HG03135 (cell line): ENCODE measurements at regions not wholly inside any gene's neighbourhood (a gene's known extent, or its start where the extent isn't known, plus 50 kb on each side); places are given as distances from the start of the nearest gene placed in this dataset.
A peak's percentile ranks its signal among the peaks of the same experiment; 100 is the strongest.
"Not testable (repeated sequence)": the region's sequence is repeated elsewhere in the genome, so short reads cannot be mapped to it uniquely, and the experiment has no call there.

Experiments
- ATAC-seq: cut with Tn5 transposase; IDR thresholded peaks from one replicate; pipeline ENCODE4 v1.9.1; 2021; ENCODE audit warnings: mild to moderate bottlenecking, moderate library complexity; ENCODE audit not compliant: unreplicated experiment

- ATAC-seq: no peak
These were observed 151.6 kb upstream of the ZNF337 start for GRCh38 chr20:25848222-25848621.

- ATAC-seq: not testable (repeated sequence)
These were observed 148.0 kb upstream of the ZNF337 start for GRCh38 chr20:25844640-25845039.

- not testable (repeated sequence) for ATAC-seq
These were observed 116.9 kb upstream of the ZNF337 start for GRCh38 chr20:25813511-25813910.

- ATAC-seq: not testable (repeated sequence)
These were observed 101.7 kb upstream of the ZNF337 start for GRCh38 chr20:25798174-25798993.

- ATAC-seq: not testable (repeated sequence)
These were observed 100.4 kb upstream of the ZNF337 start for GRCh38 chr20:25797062-25797461.

- not testable (repeated sequence) for ATAC-seq
These were observed 80.6 kb upstream of the ZNF337 start for GRCh38 chr20:25777241-25777640.

GRCh38 chr20:25774711-25775110 is 78.1 kb upstream of the ZNF337 start:
- ATAC-seq: not testable (repeated sequence)

GRCh38 chr20:25774203-25774602 is 77.5 kb upstream of the ZNF337 start:
- ATAC-seq: not testable (repeated sequence)

GRCh38 chr20:25772437-25772836 is 75.8 kb upstream of the ZNF337 start:
- ATAC-seq: not testable (repeated sequence)

- not testable (repeated sequence) for ATAC-seq
These were observed 75.2 kb upstream of the ZNF337 start for GRCh38 chr20:25771818-25772217.

- ATAC-seq: no peak
These were observed 64.9 kb upstream of the ZNF337 start for GRCh38 chr20:25761596-25761995.

- ATAC-seq: not testable (repeated sequence)
These were observed 64.4 kb upstream of the ZNF337 start for GRCh38 chr20:25761046-25761445.

GRCh38 chr20:25750765-25751696 is 54.4 kb upstream of the ZNF337 start:
- ATAC-seq: peak; percentile 75

- ATAC-seq: no peak
These were observed 53.6 kb upstream of the ZNF337 start for GRCh38 chr20:25750220-25750764.

- no peak for ATAC-seq
These were observed 53.0 kb upstream of the ZNF337 start for GRCh38 chr20:25749649-25750048.
